Smooth muscle cell of the brain vasculature (primary cell): ENCODE measurements at regions not wholly inside any gene's neighbourhood (a gene's known extent, or its start where the extent isn't known, plus 50 kb on each side); places are given as distances from the start of the nearest gene placed in this dataset.

Experiments used
- DNase-seq: peaks from one replicate; pipeline ENCODE4 v3.0.0-alpha.2; 2012; ENCODE audit warnings: low read depth, low spot score

DNA sequence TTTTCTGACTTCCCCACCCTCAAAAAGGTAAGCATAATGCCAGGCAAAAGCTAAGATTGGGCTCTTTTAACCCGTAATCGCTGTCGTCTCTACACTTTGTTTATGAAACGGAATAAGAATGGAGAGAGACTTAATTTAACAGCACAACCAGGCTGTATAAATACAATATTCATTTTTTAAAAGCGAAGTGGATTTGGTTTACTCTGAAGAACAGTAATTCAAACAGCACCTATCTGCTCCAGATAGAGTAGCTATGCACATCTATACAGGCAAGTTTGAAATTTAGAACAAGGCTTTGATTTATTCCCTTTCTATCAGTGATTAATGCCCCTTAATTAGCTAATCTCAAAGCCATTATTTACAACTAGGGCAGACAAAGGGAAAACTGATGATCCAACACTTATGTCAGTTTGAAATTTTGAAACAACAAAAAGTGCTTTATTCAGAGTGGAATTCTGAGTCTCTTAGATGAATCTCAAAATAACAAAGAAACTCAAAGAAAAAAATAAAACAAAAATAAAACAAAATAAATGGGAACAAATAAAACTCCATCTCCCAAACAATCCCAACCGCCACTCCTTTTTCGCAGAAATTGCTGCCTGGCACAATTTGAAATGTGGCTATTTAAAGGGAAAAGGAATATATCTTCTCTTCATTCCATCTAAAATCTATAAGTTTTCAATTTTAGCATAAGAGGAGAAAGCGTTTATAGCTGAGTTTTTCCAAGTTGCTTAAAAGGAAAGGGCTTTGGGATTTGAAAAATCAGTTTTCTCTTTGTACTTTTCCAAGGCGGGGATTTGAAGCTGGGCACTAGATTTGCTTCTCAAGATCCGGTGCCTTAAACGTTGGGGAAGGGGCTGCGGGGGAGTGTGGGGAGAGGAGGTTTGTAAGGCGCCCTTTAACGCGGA, 298.6 kb downstream of the PARP8 start:
- DNase-seq: no peak

DNA sequence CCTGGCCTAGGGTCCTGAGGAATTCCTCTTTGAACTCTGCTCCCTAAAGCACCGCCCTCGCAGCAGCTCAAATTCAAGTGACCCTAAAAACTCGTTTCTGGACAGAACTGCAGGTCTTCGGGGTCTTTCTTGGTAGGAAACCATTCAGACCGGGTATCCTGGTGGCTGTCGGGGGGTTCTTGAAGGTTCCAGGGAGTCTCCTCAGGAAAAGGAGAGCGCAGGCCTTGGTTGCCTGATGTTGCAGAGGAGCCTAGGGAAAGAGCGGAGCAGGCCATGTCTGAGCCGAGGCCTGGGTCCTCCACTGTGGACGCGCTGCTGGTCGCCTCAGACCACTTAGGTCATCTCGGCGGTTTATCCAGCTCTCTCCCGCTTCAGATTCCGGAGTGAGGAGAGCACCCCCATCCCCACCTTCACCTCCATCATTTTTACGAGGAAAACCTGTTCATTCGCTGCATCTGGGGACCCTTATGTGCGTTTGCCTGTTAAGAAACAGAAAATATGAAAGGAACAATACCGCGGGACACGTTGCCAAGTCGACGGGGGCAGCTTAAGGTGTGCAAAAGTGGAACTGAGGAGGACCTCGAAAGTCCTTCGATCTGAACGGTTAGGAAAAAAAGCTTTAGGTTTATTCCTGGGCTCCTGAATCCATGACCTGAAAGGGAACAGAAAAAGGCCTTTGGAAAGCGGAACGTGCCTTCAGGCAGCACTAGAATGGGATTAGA, 299.4 kb downstream of the PARP8 start:
- DNase-seq: no peak

DNA sequence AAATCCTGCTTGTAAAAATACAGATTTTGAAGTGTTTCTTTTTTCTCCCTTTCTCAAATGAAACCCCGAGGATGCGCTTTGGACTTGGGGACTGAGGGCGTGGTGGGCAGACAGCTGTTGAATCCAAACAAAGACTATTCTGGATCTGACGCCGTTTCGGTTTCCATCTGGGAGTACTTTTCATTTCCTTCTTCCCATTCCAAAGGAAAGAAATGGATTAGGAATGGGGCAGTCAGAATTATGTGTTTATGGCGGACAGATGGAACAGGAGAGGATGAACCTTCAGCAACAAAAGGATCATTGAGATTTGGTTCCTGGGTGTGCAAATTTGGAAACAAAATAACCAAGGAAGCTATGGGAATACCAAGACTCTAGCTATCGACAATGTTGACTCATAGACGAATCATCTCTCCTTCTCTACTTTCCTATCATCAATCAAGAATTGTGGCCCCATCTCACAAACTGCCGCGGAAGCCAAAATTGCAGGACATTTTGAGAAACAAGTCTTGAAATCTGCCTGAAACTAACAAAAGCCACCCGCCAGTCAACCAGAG, 300.6 kb downstream of the PARP8 start:
- no peak for DNase-seq

DNA sequence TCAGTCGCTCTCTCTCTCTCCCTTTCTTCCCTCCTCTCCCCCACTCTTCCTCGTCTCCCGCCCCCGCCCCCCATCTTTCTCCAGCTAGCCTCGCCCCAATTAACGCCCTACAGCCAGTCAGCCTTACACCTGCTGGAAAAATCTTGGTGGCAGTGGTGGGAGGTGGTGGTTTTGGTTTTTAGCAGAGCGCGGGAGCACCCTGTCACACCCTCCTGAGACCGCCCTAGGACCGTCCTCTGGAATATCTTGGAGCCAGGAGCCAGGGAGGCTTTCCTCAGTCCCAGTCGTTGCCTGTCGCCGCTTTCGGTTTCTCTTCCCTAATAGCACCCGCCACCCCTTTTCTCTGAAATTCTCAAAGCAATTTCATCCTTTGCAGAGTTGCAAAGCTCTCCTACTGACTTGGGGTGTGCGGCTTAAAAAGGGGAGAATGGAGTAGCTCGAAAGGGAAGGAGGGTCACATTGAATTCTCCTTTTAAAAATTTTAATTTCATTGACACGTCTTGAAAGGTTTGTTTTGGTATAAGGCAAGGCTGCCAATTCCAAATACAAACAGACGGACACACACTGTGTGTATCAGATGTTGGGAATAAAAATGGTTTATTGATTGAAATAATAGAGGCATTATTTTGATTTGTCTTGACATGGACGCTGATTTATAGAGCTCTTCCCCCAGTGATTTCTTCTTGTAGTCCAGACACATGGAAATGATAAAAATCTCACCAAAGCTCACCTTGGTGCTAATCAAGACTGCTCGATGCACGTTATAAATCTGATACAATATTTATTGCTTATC, 301.3 kb downstream of the PARP8 start:
- DNase-seq: no peak

DNA sequence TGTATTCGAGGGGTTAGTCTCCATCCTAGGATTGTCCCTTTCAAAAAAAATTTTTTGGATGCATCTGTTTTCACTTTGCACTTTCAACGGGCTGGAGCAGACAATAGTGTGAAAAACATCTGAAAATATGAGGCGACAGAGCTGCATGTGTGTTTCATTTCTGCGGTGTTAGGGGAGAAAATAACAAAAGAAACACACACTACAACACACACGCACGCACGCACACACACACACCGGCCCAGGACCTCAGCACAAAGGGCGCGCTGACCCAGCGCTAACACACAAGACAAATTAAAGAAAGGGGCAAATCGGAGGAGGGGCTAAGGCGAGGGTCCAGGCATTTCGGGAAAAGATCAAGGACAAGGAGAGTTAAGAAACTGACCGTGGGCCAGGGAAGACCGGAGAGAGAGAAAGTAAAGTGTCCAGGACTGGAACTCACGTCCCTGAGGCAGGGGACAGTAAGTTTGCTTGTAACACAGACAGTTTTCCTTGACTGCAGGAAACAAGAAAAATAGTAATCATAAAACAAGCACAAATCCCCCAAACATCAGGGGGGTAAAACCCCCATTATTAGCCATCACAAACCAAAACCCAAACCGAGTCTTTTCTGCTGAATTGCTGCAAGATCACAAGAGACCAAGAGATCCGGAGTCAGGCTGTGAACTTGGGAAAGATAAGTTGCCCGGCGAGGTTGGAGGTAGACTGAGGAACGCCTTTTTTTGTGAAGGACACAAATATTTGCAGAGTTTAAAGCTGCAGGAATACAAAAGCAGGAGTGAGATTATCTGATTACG, 302.1 kb downstream of the PARP8 start:
- DNase-seq: no peak

DNA sequence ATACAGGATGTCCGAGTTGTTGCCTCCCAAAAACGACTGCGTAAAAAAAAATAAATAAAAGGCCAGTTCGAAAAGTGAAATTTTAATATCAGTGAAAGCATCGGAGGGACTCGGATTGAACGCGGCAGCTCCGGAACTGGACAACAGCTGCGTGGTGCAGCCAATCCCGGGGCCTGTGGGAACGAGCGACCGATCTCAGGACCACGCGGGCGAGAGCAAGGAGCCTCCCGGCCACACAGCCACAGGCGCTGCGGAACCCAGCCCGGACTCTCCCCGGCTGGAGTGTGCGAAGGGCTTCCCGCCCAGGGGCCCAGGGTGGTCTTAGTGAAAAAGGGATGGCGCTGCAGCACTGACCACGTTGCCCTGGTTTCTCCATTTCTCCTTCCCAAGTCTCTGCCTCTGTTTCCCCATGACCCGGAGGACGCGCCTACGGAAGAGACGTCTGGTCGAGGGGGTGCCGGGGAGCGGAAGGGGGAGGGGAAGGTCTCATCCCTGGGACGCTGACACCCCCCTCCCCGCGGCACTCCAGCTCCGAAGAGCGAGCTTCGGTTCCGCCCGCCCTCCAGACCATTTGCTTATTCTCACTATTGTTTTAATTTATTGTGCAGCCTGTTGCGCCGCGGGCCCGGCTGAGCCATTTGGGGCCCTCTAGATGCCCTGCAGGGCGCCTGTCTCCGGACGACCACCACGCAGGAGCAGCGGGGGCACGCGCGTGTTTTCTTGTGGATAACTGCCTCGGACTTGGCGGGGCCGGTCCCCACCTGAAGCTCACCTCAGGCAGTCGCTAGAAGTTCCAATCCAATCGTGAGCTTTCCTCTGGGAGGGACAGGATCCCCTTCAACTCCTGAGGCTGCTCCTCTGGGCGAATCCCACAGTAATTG, 303.0 kb downstream of the PARP8 start:
- no peak for DNase-seq

DNA sequence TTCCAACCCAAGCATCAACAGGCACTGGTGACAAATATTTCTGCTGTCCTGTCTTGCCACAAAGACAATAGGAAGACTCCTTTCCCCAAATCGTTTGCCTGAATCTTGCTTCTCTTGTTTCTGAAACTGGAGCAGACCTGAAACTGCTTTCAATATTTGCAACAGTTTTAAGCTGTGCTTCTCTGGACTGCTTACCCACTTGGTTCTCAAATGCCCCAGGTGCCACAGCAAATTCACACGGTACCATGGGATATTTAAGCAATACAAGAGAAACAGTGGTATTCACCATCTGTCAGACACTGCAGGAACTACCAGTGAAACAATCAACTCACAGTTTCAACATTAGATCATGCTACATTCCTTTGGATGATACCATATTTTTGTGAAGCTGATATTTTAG, 309.4 kb downstream of the PARP8 start:
- DNase-seq: no peak

DNA sequence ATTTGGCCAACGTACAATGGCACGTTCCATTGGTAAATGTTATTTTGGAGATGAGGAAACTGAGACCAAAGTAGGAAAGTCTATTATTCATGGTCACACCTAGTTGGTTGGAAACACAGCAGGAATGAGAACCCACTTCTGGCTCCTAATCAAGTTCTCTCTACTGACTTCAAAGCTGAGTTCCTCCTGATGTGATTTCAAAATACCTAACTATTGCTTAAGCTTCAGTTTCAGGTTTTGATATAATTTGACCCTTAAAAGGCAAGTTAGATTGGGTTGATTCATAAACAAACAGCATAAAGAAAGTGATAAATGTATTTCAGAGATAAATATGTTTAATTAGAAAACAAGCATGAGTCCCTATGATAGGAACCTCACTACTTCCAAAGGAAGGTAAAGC, 312.5 kb downstream of the PARP8 start:
- no peak for DNase-seq

DNA sequence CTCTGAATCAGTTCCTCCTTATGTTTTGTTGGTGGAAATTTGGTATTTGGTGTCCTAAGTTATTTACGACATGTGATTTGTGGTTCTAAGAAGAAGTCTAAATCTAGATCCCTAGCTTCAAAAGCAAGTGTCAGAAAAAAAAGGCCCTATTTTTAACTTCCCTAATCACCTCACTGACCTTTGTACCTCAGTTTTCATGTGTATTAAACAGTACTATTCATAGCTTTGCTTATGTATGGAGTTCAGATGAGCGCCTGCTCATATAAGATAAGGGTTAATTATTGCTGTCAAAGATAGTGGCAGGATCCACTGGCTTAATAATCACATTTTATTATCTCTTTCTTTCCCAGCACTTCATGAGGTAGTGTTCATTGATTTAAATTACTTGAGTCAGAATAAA, 318.2 kb downstream of the PARP8 start:
- no peak for DNase-seq

DNA sequence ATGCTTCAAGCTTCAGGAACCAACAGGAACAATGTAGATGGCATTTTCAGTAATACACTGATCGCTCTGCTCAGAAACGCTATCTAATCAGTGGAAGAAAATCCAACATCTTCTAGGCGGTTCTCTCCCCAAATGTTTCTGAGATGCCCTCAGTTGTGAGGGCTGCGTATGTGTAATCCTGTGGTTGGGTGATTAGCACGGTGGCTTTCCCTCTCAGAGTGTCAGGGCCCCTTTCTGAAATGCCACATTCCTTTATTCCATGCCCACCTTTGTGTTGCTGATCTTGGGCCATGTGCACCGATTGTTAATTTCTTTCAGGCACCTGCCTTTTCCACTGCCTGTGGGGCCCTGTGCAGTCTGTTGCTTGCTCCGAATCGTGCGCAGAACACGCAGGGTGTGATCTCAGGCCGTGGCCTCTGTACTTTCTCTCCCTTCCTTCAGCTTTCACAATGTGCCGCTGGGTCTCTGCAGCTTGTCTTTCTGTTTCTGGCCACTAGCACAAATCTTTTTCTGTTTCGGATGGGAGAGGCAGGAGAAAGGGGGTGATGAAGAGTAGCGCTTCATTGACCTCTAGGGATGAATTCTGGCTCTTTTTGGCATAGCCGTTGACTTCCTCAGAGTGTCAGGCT, 324.0 kb downstream of the PARP8 start:
- DNase-seq: no peak

DNA sequence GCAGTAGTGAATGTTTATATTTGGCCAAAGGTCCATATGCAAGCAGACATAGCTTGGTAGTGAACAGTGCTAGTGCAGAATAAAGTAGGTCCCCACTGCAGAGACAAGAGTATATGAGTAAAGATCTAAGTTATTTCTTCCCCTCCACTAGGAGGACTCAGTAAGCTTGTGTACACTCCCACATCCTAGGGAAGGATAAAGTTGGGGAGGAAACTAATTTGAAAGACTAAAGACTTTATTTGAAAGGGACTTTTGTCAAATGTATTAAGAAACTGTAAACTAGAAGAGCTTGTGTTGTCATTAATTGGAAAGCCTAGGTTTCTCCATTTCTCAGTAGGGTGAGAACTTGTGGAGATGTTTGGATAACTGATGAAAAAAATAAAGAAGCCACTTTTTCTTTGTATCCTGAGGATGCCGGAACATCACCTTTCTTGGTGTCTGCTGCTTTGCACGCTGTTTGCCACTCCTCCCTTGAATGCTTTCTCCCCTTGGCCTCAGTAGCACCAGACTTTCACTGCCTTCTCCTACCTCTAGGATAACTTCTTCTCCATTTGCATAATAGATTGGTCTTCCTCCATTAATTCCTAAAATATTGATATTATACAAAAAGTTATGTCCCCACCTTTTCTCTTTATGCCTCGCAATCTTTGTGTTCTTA, 329.0 kb downstream of the PARP8 start:
- DNase-seq: no peak

DNA sequence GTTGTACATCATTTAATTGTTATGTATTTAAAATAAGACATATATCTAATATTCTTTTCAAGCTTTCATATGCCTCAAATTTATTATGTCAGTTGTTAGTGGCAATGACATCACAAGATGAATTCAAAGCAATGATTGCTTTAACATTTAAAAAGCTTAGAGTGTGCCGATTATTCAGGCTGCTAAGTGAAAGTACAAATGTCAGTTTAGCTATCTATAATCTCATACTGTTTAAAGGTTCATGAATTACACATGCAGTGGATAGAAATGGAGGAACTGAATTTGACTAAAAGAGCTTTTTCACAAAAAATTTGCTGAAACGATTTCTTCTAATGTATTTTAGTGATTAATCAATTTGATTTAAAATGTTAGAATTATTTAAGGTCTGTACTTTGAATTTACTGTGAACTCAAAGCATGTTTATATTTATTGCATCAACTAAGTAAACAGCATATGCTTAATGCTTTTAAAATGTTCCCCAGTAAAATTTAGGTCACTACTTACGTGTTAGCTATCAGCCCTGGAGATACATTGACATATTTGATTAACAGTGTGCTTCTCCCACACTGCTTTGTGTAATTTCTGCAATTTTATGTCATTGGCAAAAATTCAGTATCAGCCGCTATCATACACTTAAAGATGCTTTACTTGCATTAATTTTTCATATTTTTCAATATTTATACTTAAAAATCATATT, 334.9 kb downstream of the PARP8 start:
- DNase-seq: no peak

DNA sequence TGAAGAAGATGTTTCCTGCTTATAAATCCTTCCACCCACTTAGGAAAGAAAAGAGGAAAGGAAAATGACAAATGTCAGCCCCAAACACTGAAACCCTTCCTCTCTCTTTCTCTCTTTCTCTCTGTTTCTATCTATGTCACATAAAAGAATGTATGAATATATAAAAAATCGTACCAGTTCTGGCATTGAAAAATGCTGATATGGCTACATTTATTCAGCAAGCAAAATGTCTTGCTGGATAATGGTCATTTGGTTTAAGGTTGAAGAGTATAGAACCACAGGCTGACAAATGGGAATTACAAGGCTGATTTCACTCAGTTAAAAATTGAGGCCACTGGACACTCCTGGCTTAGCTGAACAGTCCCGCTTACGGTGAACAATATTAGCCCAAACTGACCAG, 335.9 kb downstream of the PARP8 start:
- DNase-seq: no peak

DNA sequence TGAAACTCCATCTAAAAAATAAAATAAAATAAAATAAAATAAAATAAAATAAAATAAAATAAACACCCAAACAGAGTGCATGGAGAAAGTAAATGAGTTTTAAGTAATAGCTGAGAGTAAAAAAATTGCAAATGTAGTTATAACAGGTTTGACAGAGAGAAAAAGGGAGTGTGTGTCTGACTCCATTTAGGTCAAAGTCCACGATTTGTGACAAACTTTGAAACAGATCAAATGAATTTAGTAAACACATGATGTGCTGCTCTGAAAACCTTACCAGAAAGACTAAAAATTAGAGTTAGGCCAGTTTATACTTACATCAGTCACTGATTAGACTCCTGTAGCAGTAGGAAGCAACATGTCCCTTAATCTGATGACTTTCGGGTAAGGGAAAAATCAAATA, 346.6 kb downstream of the PARP8 start:
- DNase-seq: no peak

DNA sequence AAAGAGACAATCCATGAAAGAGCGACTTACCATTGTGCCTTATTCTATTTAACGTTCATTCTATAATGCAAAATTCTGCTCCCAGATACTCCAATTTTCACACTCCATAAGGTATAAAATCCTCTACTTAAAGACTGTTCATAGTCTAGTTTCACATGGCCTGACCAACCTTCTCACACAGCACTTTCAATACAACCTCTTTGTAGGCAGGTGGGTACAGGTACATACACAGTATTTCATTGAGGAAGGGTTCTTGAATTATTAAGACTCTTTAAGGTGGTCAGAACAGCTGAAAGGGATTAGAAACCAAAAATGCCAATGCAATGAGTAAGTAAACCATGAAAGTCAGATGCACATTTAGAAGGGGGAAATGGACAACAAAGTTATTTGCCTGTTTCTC, 352.0 kb downstream of the PARP8 start:
- DNase-seq: no peak

DNA sequence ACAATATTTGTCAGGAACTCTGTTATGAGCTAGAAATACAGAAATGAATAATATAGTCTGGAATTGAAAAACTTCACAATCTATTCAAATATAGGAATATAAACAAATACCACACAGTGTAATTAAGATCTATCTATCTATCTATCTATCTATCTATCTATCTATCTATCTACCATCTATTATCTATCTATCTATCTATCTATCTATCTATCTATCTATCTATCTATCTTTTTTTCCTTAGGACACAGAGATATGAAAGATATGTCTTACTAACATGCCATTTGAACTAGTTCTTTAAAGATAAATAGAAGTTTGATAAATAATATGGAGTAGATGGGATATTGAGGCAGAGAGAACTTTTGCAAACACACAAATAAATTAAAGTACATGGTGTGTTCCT, 357.8 kb downstream of the PARP8 start:
- DNase-seq: no peak

DNA sequence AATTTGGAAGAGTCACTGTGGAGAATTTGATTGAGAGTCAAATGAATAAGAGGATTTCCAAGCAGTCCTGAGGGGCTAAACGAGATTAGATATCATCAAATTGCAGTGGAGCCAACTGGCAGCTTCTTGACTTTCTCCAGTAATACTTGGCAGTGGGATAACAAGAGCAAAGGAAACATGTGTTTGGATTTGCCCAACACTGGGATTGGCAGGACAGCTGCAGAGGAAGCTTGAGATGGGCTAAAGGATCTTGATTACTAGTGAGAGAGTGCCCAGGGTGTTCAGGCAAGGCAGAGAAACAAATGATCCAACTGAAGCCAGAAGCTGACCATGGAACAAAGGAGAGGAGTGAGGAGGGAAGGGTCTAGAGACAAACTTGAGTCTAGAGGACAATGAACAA, 356.0 kb upstream of the ISL1 start:
- DNase-seq: no peak

DNA sequence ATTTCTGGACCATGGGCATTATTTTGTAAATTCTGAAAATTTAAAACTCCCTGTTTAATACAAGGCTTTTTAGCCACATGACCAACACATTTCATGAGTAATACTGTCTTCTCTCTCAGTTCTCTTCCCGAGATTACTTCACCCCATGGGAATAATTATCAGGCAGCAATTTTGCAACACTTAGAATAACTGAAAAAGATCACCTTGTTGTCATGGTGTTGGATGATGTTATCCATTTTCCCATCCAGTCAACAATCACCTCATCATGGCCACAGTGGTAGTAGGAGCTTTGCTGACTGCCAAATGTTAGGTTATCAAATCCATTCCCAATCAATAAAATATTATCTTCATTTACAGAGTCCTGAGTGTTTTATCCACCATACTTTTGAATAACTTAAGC, 354.9 kb upstream of the ISL1 start:
- DNase-seq: no peak

DNA sequence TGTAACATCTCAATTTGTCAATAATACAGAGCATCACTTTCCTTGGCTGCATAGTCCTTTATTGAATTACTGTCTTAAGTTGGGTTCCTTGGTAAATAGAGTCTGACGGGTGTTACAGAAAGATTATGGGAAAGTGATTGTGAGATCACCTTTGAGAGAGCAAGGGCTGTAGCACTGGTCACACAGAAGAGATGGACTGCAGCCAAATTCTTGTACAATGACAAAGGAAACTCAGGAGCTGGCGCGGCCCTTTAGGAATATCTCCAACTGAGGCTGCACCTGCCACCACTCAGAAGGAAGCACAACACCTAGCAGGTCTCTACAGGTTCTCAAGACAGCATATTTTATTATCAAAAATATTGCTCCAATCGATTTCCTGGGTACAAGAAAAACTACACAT, 350.0 kb upstream of the ISL1 start:
- no peak for DNase-seq
